ENCODE measurements at regions not wholly inside any gene's neighbourhood (a gene's known extent, or its start where the extent isn't known, plus 50 kb on each side); places are given as distances from the start of the nearest gene placed in this dataset.
"Not testable (repeated sequence)": the region's sequence is repeated elsewhere in the genome, so short reads cannot be mapped to it uniquely, and the experiment has no call there.

- DNase-seq = no peak
Observed at GRCh38 chr2:164014068-164014731, 278.4 kb upstream of the FIGN start.

DNA sequence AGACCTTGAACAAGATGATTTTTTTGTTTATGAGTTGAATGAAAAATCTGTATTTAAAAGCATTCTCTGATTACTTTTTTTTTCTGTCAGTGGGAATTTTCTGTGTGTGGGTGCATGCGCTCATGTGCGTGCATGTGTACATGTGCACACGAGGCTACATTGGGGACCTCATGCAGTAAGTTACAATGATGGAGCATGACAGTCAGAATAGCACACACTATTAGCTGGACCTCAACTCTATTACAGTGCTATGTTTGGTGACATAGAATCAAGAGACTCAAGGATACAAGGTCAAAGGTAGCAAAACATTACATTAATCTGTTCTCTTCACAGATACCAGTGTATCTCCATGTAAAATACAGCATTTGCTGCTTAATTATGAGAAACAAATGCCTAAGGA, 276.8 kb upstream of the FIGN start:
- no peak for DNase-seq

DNA sequence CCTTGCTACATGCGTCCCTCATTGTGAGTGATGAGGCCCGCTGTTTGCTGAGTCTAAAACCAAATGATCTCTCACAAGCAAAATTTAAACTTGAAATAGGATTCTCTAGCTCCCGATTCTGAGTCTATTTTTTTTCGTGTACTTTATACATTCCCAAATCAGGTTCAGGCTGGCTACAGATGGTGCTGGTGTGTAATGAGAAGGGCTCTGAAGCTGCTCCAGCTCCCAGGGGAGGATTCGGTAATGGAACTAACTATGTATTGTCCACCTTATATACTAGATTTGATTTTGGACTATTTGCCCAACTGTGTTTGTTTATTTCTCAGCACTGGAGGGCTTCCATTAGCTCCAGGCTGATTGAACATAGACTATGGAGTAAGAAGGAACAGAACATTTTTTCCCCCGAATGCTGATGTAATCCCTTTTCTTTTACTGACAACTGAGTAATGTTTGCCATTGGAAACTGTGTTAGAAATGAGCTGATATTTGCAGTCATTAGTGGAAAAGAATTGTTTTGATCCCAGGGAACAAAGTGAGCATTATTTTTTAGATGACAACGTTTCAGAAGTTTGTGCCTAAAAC, 274.0 kb upstream of the FIGN start:
- no peak for DNase-seq

DNA sequence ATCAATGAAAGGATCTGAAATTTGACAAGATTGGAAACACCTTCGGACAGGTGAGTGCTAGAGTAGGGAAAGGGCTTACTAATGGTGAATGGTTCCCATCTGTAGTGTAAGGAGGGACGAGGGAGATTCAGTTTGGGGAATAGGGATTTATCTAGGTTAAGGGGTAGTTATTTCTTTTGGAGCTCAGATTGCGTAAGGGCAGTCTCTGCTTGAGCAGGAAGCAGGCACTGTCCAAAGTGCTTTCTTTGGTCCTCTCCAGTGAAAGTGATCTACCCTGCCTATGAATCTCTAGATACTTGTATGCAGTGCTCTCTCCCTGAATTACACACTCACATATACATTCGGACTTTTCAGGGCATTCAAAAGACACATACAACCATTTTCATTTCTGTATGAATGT, 272.9 kb upstream of the FIGN start:
- DNase-seq = no peak

GRCh38 chr2:164006704-164007103, 270.9 kb upstream of the FIGN start:
- no peak for DNase-seq

DNA sequence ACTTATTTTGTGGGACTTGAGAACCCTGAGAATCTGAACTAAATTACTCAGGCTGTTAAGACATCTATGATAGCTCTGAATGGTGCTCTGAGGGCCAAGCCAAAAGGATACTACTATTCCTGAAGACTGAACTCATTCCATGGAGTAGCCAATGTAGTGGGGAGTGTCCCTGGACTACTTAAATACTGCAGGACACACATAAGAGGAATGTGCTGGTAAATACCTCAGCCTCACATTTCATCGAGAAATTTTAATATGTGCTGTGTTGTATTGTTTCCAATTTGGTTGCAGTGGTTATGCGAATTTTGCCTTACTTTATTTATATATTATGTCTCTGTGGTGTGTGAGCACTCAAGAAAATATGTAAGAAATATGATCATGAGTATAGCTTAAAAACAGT, 264.4 kb upstream of the FIGN start:
- DNase-seq = no peak

DNA sequence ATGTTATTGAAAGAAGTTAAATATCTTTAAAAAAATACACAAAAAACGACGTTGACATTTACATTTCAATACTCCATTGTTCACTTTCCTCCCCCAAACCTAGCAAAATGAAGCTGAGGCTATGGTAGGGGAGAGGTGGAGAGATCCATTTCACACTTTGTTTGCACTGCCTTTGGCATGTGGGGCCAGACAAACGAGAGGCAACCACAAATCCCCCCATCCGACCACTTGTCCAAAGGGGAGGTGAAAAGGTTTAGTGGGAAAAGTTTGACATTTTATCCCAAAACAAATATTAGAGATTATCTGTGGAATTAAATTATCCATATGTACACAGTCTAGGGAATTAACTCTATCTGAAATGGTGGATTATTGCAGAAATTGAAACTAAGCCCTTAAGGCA, 261.7 kb upstream of the FIGN start:
- DNase-seq = no peak

DNA sequence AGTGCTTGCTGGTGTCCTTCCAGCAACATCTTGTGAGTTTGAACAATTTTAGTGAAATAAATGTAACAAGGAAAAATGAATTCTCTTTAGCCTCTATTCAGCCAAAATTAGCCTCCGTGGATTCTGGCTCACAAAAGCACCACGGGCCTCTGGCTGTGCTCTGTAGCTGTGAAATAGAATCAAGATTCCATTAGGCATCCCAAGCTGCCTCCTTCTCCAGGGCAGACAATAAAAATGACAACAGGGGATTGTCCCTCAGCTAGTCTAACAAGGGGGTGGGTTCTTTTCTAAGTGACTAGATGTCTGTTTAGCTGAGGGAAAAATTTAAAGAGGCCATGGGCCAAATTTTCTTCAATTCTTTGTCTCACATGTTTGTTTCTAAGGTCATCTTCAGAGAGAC, 254.7 kb upstream of the FIGN start:
- DNase-seq = no peak

- DNase-seq = no peak
Observed at GRCh38 chr2:163990101-163990500, 254.3 kb upstream of the FIGN start.

DNA sequence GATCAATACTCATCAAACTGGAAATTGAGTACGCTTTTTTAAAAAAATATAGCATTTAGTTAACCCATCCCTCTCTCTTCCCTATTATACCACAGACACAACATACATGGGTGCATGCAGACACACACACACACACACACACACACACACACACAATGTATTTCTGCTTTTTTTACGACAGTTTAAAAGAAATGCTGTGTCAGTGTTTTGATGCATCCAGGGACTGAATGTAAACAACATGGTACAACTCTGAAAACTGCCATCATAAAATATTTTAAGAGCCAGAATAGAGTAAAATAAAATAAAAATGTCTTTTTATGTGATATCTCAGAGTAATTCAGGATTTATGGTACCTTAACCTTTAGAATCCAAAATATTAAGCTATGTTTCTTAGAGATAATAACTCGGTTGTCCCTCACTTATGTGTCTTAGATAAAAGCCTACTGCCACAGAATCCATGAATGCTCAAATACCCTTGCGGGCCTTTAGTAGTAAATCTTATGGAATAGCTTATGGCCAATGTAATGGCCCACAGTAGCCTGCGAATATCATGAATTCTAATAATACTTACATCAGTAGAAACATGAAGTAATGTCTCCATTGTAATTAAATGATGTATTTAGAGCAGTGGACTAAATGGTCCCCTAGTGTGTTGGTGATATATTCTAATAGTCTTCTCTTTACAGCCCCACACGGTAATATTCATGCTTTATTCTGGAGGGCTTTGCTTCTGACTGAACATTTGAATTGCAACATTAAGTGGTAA, 251.6 kb upstream of the FIGN start:
- no peak for DNase-seq

DNA sequence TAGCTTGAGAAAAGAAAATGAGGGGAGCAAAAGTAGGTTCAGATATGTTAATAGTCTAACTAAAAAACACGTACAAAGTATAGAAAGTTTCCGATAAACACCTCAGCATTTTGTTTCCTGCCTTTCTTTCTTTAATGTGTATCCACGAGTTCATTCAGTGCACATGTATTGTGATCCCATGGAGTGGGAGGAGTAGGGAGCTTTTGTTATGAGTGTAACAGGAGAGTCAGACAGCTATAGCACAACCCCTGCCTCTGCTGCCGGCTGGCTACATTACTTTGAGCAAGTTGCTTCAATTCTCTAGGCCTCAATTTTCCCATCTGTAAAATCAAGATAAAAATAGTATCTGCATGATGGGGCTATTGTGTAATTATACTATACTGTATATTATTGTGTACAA, 249.2 kb upstream of the FIGN start:
- no peak for DNase-seq

DNA sequence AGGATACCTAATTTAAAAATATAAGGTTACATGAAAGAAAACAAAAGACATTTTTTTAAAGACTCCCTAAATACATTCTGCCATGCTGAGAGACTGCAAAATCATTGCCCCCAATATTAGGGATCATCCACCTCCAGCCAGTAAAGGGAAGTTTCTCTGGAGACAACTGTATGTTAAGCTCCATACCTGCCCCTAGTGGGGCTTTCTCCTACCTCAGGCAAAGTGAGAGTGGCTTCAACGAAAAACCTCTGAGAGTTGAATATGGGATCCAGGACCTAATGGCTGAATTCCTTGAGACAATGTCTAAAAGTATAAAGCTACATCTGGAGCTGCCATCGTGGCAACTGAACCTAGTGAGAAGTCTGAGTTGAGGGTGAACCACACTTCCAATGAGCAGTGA, 248.1 kb upstream of the FIGN start:
- DNase-seq = no peak

- DNase-seq = no peak
Observed at GRCh38 chr2:163982938-163983337, 247.1 kb upstream of the FIGN start.

DNA sequence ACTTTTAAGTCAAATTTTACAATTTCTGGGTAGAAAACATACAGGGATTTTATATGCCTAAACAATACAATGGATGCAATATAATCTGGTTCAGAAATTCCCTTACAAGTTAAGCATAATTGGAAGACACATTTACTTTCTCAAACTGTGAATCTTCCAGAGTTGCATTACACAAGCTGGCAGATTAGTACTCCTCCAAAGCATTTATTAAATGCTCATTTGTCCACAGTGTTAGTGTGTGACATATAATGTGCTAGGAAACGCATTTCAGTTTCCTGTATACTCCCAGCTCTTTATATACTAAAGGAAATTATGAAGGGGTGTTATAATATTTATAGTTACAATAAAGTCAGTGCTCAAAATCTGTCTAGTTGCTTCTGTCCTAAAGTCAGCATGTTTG, 239.0 kb upstream of the FIGN start:
- DNase-seq = no peak

- no peak for DNase-seq
Observed at GRCh38 chr2:163970058-163970813, 234.4 kb upstream of the FIGN start.

- not testable (repeated sequence) for DNase-seq
Observed at GRCh38 chr2:163964278-163964677, 228.5 kb upstream of the FIGN start.

- DNase-seq = no peak
Observed at GRCh38 chr2:163953390-163953907, 217.6 kb upstream of the FIGN start.

- DNase-seq = no peak
Observed at GRCh38 chr2:163951312-163951711, 215.5 kb upstream of the FIGN start.

DNA sequence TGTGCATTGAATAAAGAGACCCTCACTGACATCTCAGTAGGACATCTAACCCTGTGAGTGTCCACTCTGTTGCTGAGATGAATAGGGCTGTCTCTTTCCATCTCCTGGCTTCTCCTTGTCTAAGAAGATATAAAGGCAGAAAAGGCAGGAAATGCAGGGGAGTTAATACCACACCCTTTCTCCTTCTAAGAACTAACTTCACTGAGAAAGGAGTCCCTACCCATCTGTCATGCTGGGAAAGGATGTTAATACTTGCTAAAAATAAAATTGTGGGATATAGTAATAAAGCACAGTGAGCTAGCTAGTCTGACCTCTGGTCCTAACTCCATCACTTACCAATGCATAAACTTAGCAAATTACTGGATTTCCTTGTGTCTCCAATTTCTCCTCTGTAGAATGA, 213.9 kb upstream of the FIGN start:
- DNase-seq = no peak

- DNase-seq = no peak
Observed at GRCh38 chr2:163944347-163944737, 208.5 kb upstream of the FIGN start.

DNA sequence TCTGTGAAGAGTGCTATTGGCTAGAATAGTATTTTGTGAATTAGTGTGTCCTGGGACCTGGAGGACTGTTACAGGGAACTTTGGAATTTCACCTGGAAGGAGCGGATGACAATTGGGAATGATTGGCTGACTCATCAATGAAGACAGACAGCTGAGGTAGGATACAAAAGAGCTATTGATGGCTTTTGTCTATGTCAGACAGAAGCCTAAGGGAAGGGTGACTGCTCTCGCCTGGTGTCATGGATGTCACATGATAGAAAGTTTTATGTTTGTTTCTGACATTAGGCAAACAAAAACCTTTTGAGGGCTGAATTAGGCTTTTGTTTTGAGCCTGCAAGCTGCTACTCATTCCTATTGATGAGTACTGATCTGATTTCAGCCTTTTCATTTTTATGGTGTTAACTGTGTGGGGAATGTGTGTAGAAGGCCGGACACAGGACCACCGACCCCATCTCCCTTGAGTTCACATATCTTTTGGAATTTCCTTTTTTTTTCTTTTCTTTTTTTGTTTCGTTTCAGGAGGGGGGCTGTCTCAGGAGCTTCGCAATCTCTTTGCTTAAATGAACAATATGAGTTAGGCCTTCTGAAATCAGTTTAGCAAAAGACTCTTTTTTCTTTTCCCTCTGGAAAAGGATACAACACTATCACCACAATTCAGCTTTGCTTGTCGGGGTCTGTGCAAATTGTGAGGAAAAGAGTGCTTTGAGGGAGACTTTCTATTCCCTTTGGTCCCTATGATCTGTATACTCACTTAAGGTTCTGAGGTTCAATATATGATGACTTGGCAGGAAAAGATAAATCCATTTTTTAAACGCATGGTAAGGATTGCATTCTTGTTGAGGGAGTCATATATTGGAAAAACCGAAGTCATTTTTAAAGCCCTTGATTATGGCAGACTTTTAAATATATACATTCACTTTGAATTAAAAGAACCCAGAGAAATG, 207.9 kb upstream of the FIGN start:
- no peak for DNase-seq

DNA sequence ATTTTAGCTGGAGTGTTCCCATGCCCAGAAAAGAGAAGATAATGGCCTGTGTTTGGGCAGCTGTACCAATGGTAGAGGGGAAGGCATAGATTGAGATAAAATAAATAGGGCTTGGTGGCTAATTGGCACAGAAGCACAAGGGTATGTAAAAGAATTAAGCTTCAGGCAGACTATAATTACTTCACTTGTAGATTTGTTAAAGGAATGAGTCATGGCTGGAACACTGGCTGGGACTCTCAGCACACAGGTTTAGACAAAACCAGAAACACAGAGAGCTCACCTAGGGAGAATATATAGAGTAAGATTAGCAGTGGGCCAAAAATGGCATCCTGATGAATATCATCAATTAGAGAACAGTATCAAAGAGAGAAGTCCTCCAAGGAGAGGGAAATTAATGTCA, 198.3 kb upstream of the FIGN start:
- no peak for DNase-seq
